ENCODE measurements at regions not wholly inside any gene's neighbourhood (a gene's known extent, or its start where the extent isn't known, plus 50 kb on each side); places are given as distances from the start of the nearest gene placed in this dataset.

DNA sequence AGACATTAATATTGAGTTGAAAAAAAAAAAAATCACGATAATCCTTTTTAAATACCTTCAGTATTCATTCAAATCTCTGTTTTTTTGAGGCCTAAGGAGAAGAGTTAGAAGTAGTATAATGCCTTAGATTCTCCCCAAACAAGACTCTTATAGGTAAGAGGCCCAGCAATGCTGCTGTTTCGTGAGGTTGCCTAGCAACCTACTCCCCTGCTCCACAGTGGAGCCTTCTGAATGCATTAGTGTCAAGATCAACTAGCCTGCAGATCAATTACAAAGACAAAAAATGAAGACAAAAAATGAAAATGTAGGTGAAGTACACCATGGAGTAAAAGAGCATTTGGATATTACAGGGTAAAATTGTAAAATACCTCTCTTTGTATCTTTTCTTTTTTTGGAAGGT lies 229.8 kb upstream of the LUZP2 start:
- TF ChIP-seq, protein P1, sequence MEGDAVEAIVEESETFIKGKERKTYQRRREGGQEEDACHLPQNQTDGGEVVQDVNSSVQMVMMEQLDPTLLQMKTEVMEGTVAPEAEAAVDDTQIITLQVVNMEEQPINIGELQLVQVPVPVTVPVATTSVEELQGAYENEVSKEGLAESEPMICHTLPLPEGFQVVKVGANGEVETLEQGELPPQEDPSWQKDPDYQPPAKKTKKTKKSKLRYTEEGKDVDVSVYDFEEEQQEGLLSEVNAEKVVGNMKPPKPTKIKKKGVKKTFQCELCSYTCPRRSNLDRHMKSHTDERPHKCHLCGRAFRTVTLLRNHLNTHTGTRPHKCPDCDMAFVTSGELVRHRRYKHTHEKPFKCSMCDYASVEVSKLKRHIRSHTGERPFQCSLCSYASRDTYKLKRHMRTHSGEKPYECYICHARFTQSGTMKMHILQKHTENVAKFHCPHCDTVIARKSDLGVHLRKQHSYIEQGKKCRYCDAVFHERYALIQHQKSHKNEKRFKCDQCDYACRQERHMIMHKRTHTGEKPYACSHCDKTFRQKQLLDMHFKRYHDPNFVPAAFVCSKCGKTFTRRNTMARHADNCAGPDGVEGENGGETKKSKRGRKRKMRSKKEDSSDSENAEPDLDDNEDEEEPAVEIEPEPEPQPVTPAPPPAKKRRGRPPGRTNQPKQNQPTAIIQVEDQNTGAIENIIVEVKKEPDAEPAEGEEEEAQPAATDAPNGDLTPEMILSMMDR (IDR thresholded peaks at IDR 0.05) = no peak
- no peak for TF ChIP-seq ZFX (IDR thresholded peaks at IDR 0.05; ENCODE audit: borderline replicate concordance)
